ENCODE measurements at regions not wholly inside any gene's neighbourhood (a gene's known extent, or its start where the extent isn't known, plus 50 kb on each side); places are given as distances from the start of the nearest gene placed in this dataset.

- H3K9me3 ChIP-seq (replicated peaks in 1 of 3), result no peaks in the 10 kb centered on the region
- no peak for TF ChIP-seq POLR2A (IDR thresholded peaks at IDR 0.05)
- TF ChIP-seq CTCF (IDR thresholded peaks at IDR 0.05), result no peak
- no peak for DNase-seq
- H3K36me3 ChIP-seq (replicated peaks in 1 of 2), result no peaks in the 10 kb centered on the region
- WGBS, 4 donors, result 71 to 80% (median 77%) methylated on average over 17 of the region's 17 CpGs
- H3K27me3 ChIP-seq, result no peaks in the 10 kb centered on the region
- peak overlapping the region in 2 of 5 donors; percentile 32 to 54 for H3K27ac ChIP-seq
- intact Hi-C loops (cut with DNase I), result no loop called here
- no peak overlapping the region for H3K4me3 ChIP-seq
- peaks cover 9 to 30% of the 10 kb centered on the region in 2 donors for H3K4me1 ChIP-seq (replicated peaks in 1 of 2)
Observed at GRCh38 chr2:8491296-8492027, 190.4 kb upstream of the ID2 start.

GRCh38 chr2:8494151-8494550 is 187.7 kb upstream of the ID2 start:
- Histone ChIP-seq H3K4me1 (replicated peaks in 1 of 2) (peaks cover 9 to 30% of the 10 kb centered on the region in 2 donors), H3K27ac (peak overlapping the region in 1 of 5 donors; percentile 44), H3K4me3 (no peak overlapping the region), H3K27me3 (no peaks in the 10 kb centered on the region), H3K36me3 (replicated peaks in 1 of 2) (no peaks in the 10 kb centered on the region), H3K9me3 (replicated peaks in 1 of 3) (no peaks in the 10 kb centered on the region)
- no peak for DNase-seq
- intact Hi-C loops (cut with DNase I), result no loop called here
- 84 to 100% (median 93%) methylated on average over 4 to 9 of the region's 9 CpGs for WGBS, 4 donors
- TF ChIP-seq CTCF (IDR thresholded peaks at IDR 0.05) (no peak), POLR2A (IDR thresholded peaks at IDR 0.05) (no peak)

GRCh38 chr2:8494589-8494988 is 187.3 kb upstream of the ID2 start:
- 60 to 89% (median 68%) methylated on average over 3 of the region's 3 CpGs for WGBS, 4 donors
- Histone ChIP-seq H3K4me3 (no peak overlapping the region), H3K4me1 (replicated peaks in 1 of 2) (peaks cover 9 to 30% of the 10 kb centered on the region in 2 donors), H3K9me3 (replicated peaks in 1 of 3) (no peaks in the 10 kb centered on the region), H3K27me3 (no peaks in the 10 kb centered on the region), H3K27ac (peak overlapping the region in 1 of 5 donors; percentile 44), H3K36me3 (replicated peaks in 1 of 2) (no peaks in the 10 kb centered on the region)
- intact Hi-C loops (cut with DNase I), result no loop called here
- no peak for TF ChIP-seq POLR2A (IDR thresholded peaks at IDR 0.05)
- no peak for TF ChIP-seq CTCF (IDR thresholded peaks at IDR 0.05)
- peak in 6 of 7 donors; percentile 34 to 79 (median 60) for DNase-seq

GRCh38 chr2:8495189-8495989 is 186.5 kb upstream of the ID2 start:
- Histone ChIP-seq H3K27me3 (no peaks in the 10 kb centered on the region), H3K4me3 (no peak overlapping the region), H3K9me3 (replicated peaks in 1 of 3) (no peaks in the 10 kb centered on the region), H3K4me1 (replicated peaks in 1 of 2) (peaks cover 9 to 26% of the 10 kb centered on the region in 2 donors), H3K27ac (peak overlapping the region in 1 of 5 donors; percentile 18), H3K36me3 (replicated peaks in 1 of 2) (no peaks in the 10 kb centered on the region)
- TF ChIP-seq POLR2A (IDR thresholded peaks at IDR 0.05) (no peak), CTCF (IDR thresholded peaks at IDR 0.05) (no peak)
- 62 to 80% (median 78%) methylated on average over 8 to 12 of the region's 12 CpGs for WGBS, 4 donors
- DNase-seq, result peak in 2 of 7 donors; percentile 42 to 54
- intact Hi-C loops (cut with DNase I), result no loop called here

Measured in adrenal gland (tissue), 9 donors.